SU-DHL-6 (cell line): ENCODE measurements at regions not wholly inside any gene's neighbourhood (a gene's known extent, or its start where the extent isn't known, plus 50 kb on each side); places are given as distances from the start of the nearest gene placed in this dataset.

Experiments used
- EZH2phosphoT487 ChIP-seq: fragments of 200-600 bp; sonication (generic), shearing (Covaris generic); conservative IDR thresholded peaks from 2 replicates; pipeline ENCODE4 v1.6.1; 2018; ENCODE audit warnings: mild to moderate bottlenecking, antibody characterized with exemption, low read length, moderate library complexity, mixed read lengths
- TF ChIP-seq, protein P1 (sequence below): fragments of 200-600 bp; sonication (generic); IDR thresholded peaks from one replicate; pipeline ENCODE4 v1.5.1; 2017; ENCODE audit warnings: antibody characterized with exemption, mild to moderate bottlenecking, low read length, moderate library complexity; ENCODE audit not compliant: insufficient read depth, poor library complexity, severe bottlenecking

GRCh38 chr1:119220991-119221390 lies 80.5 kb upstream of the WARS2 start:
- TF ChIP-seq, protein P1, sequence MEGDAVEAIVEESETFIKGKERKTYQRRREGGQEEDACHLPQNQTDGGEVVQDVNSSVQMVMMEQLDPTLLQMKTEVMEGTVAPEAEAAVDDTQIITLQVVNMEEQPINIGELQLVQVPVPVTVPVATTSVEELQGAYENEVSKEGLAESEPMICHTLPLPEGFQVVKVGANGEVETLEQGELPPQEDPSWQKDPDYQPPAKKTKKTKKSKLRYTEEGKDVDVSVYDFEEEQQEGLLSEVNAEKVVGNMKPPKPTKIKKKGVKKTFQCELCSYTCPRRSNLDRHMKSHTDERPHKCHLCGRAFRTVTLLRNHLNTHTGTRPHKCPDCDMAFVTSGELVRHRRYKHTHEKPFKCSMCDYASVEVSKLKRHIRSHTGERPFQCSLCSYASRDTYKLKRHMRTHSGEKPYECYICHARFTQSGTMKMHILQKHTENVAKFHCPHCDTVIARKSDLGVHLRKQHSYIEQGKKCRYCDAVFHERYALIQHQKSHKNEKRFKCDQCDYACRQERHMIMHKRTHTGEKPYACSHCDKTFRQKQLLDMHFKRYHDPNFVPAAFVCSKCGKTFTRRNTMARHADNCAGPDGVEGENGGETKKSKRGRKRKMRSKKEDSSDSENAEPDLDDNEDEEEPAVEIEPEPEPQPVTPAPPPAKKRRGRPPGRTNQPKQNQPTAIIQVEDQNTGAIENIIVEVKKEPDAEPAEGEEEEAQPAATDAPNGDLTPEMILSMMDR = no peak
- TF ChIP-seq EZH2phosphoT487 = no peak
